GM18858 (cell line): ENCODE measurements at regions not wholly inside any gene's neighbourhood (a gene's known extent, or its start where the extent isn't known, plus 50 kb on each side); places are given as distances from the start of the nearest gene placed in this dataset.

Source experiments
- ATAC-seq: cut with Tn5 transposase; IDR thresholded peaks from one replicate; pipeline ENCODE4 v1.9.1; 2021; ENCODE audit not compliant: unreplicated experiment

GRCh38 chr5:135248801-135249231 is 150.2 kb downstream of the MACROH2A1 start:
- no peak for ATAC-seq

GRCh38 chr5:135246923-135247795 is 151.9 kb downstream of the MACROH2A1 start:
- ATAC-seq, result no peak

GRCh38 chr5:135246605-135246922 is 152.5 kb downstream of the MACROH2A1 start:
- ATAC-seq, result no peak

- ATAC-seq, result no peak
Measured at GRCh38 chr5:135245521-135246499, 153.2 kb downstream of the MACROH2A1 start.

- ATAC-seq, result no peak
Measured at GRCh38 chr5:135244620-135245021, 154.4 kb downstream of the MACROH2A1 start.

GRCh38 chr5:135243556-135244285 is 155.3 kb downstream of the MACROH2A1 start:
- no peak for ATAC-seq

GRCh38 chr5:135242866-135243555 is 156.0 kb downstream of the MACROH2A1 start:
- no peak for ATAC-seq

- ATAC-seq, result no peak
Measured at GRCh38 chr5:135242021-135242865, 156.8 kb downstream of the MACROH2A1 start.

GRCh38 chr5:135241536-135241935 is 157.5 kb downstream of the MACROH2A1 start:
- ATAC-seq, result no peak

- ATAC-seq, result no peak
Measured at GRCh38 chr5:135240781-135241360, 158.2 kb downstream of the MACROH2A1 start.

- no peak for ATAC-seq
Measured at GRCh38 chr5:135240283-135240633, 158.8 kb downstream of the MACROH2A1 start.

- no peak for ATAC-seq
Measured at GRCh38 chr5:135239453-135240282, 159.4 kb downstream of the MACROH2A1 start.

- ATAC-seq, result no peak
Measured at GRCh38 chr5:135238622-135239452, 160.2 kb downstream of the MACROH2A1 start.

GRCh38 chr5:135237748-135238103 is 161.3 kb downstream of the MACROH2A1 start:
- ATAC-seq, result no peak

- no peak for ATAC-seq
Measured at GRCh38 chr5:135236908-135237747, 161.9 kb downstream of the MACROH2A1 start.

- ATAC-seq, result no peak
Measured at GRCh38 chr5:135236228-135236907, 162.7 kb downstream of the MACROH2A1 start.
